Thyroid gland (tissue), 4 donors: ENCODE measurements at regions not wholly inside any gene's neighbourhood (a gene's known extent, or its start where the extent isn't known, plus 50 kb on each side); places are given as distances from the start of the nearest gene placed in this dataset.

ENCODE experiments used
- DNase-seq, 2 donors: peaks; one replicate each; pipeline ENCODE4 v3.0.0-alpha.2; 2019
- H3K27ac ChIP-seq, 3 donors: fragments of 200-600 bp; sonication (generic); 1 replicate in 2 of 3; 2 replicates in 1 of 3; pipeline ENCODE4 v1.5.1; 2016 to 2019; ENCODE audit warnings: mild to moderate bottlenecking in 1 of 3, moderate library complexity in 1 of 3
- H3K27me3 ChIP-seq: fragments of 200-600 bp; sonication (generic); one replicate; pipeline ENCODE4 v1.5.1; 2019
- H3K36me3 ChIP-seq, 2 donors: fragments of 200-600 bp; sonication (generic); one replicate each; pipeline ENCODE4 v1.5.1; 2016 to 2019
- H3K4me1 ChIP-seq, 2 donors: fragments of 200-600 bp; sonication (generic); one replicate each; pipeline ENCODE4 v1.5.1; 2017 to 2019
- H3K4me3 ChIP-seq, 3 donors: fragments of 200-600 bp; sonication (generic); replicated peaks in 1 of 3; 1 replicate in 2 of 3; 2 replicates in 1 of 3; pipeline ENCODE4 v1.5.1; 2016; ENCODE audit warnings: mild to moderate bottlenecking in 1 of 3
- H3K9me3 ChIP-seq: fragments of 200-600 bp; sonication (generic); one replicate; pipeline ENCODE4 v1.5.1; 2017
- POLR2A ChIP-seq, 2 donors: fragments of 450-650 bp; IDR thresholded peaks; one replicate each; pipeline ENCODE4 v1.6.1; 2017; ENCODE audit warnings: antibody characterized with exemption in 2 of 2, mild to moderate bottlenecking in 2 of 2, moderate library complexity in 1 of 2
- WGBS, 2 donors: methylation state at CpG; one replicate each; pipeline ENCODE4 v1.1.5; 2017; 5-methylcytosine and 5-hydroxymethylcytosine counted together
- intact Hi-C: fragments of 100-400 bp; cut with DNase I; formaldehyde crosslinking; loops from one replicate; pipeline ENCODE4 v1.15.1; 2023
- TF ChIP-seq, protein P1 (sequence below), 6 experiments: fragments of 200-600 bp in 3 of 6; fragments of 450-650 bp in 3 of 6; sonication (generic) in 3 of 6; IDR thresholded peaks; one replicate each; pipeline ENCODE4 v1.5.1; 2016 to 2019; ENCODE audit warnings: antibody characterized with exemption in 6 of 6, mild to moderate bottlenecking in 2 of 6, inconsistent platforms in 1 of 6, moderate library complexity in 1 of 6

- Histone ChIP-seq H3K27ac (no peak overlapping the region), H3K9me3 (no peaks in the 10 kb centered on the region), H3K27me3 (no peaks in the 10 kb centered on the region), H3K4me1 (no peaks in the 10 kb centered on the region), H3K4me3 (no peak overlapping the region), H3K36me3 (no peaks in the 10 kb centered on the region)
- no peak for DNase-seq
- intact Hi-C loops: no loop called here
- no peak for TF ChIP-seq POLR2A (IDR thresholded peaks at IDR 0.05)
- TF ChIP-seq, protein P1, sequence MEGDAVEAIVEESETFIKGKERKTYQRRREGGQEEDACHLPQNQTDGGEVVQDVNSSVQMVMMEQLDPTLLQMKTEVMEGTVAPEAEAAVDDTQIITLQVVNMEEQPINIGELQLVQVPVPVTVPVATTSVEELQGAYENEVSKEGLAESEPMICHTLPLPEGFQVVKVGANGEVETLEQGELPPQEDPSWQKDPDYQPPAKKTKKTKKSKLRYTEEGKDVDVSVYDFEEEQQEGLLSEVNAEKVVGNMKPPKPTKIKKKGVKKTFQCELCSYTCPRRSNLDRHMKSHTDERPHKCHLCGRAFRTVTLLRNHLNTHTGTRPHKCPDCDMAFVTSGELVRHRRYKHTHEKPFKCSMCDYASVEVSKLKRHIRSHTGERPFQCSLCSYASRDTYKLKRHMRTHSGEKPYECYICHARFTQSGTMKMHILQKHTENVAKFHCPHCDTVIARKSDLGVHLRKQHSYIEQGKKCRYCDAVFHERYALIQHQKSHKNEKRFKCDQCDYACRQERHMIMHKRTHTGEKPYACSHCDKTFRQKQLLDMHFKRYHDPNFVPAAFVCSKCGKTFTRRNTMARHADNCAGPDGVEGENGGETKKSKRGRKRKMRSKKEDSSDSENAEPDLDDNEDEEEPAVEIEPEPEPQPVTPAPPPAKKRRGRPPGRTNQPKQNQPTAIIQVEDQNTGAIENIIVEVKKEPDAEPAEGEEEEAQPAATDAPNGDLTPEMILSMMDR (IDR thresholded peaks at IDR 0.05): no peak
Measured at GRCh38 chr2:153071090-153071489, 352.7 kb downstream of the ARL6IP6 start.

- intact Hi-C loops: no loop called here
- Histone ChIP-seq H3K4me3 (no peak overlapping the region), H3K27ac (no peak overlapping the region), H3K27me3 (no peaks in the 10 kb centered on the region), H3K36me3 (no peaks in the 10 kb centered on the region), H3K9me3 (no peaks in the 10 kb centered on the region), H3K4me1 (no peaks in the 10 kb centered on the region)
- 35 to 52% methylated on average over 2 of the region's 2 CpGs for WGBS, 2 donors
- DNase-seq: no peak
- no peak for TF ChIP-seq POLR2A (IDR thresholded peaks at IDR 0.05)
- TF ChIP-seq, protein P1 (IDR thresholded peaks at IDR 0.05): no peak
Measured at GRCh38 chr2:153068915-153069314, 350.5 kb downstream of the ARL6IP6 start.

- TF ChIP-seq, protein P1 (IDR thresholded peaks at IDR 0.05): no peak
- TF ChIP-seq POLR2A (IDR thresholded peaks at IDR 0.05): no peak
- Histone ChIP-seq H3K4me1 (no peaks in the 10 kb centered on the region), H3K9me3 (no peaks in the 10 kb centered on the region), H3K27ac (no peak overlapping the region), H3K27me3 (no peaks in the 10 kb centered on the region), H3K4me3 (no peak overlapping the region), H3K36me3 (no peaks in the 10 kb centered on the region)
- 79 to 87% methylated on average over 2 of the region's 2 CpGs for WGBS, 2 donors
- DNase-seq: no peak
- intact Hi-C loops: no loop called here
Measured at GRCh38 chr2:153068052-153068451, 349.6 kb downstream of the ARL6IP6 start.

DNA sequence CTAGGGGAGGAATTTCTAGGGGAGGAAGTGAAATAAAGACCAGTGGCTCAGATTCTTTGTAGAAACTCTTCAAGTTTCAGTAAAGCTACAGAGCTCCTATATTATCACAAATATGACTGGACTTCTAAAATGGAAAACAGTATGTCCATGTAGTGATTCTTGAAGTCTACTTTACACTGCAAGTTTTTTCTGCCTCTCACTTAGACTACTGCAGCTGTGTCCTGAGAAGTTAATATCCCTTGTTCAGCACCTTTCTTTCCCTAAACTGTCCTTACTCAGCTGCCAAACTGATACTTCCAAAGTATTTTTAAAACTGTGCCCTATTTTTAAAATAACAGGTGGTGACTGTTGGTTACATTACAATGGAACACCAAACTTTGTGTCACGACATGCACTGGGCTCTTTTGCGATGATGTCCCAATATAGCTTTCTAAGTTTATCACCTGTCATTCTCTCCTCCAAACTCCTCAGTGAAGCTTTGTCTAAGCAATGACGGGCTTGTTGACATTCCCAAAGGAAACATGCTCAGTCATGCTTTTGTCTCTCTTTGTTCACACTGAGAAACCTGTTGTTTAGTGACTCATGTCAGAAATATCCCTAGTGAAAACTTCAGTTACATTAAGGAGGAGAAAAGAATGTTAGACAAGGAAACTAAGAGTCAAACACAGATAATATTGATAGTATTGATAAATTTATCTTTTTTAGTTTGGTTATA is 341.1 kb downstream of the ARL6IP6 start:
- Histone ChIP-seq H3K9me3 (no peaks in the 10 kb centered on the region), H3K36me3 (no peaks in the 10 kb centered on the region), H3K27ac (peak overlapping the region in 2 of 3 donors; percentile 31 to 60), H3K4me3 (no peak overlapping the region), H3K27me3 (no peaks in the 10 kb centered on the region), H3K4me1 (peaks cover 0 to 5% of the 10 kb centered on the region in 2 donors)
- WGBS, 2 donors: 22 to 30% methylated on average over 3 of the region's 3 CpGs
- DNase-seq: peak in 1 of 2 donors; percentile 2
- intact Hi-C loops: no loop called here
- TF ChIP-seq, protein P1 (IDR thresholded peaks at IDR 0.05): no peak
- TF ChIP-seq POLR2A (IDR thresholded peaks at IDR 0.05): no peak

GRCh38 chr2:153057743-153058142 is 339.3 kb downstream of the ARL6IP6 start:
- Histone ChIP-seq H3K36me3 (no peaks in the 10 kb centered on the region), H3K27ac (no peak overlapping the region), H3K4me1 (peaks cover 0 to 5% of the 10 kb centered on the region in 2 donors), H3K9me3 (no peaks in the 10 kb centered on the region), H3K4me3 (no peak overlapping the region), H3K27me3 (no peaks in the 10 kb centered on the region)
- WGBS, 2 donors: 69 to 100% methylated on average over 1 of the region's 1 CpG
- TF ChIP-seq, protein P1 (IDR thresholded peaks at IDR 0.05): no peak
- no peak for TF ChIP-seq POLR2A (IDR thresholded peaks at IDR 0.05)
- intact Hi-C loops: no loop called here
- no peak for DNase-seq
